ACC112 (cell line): ENCODE measurements at regions not wholly inside any gene's neighbourhood (a gene's known extent, or its start where the extent isn't known, plus 50 kb on each side); places are given as distances from the start of the nearest gene placed in this dataset.
"Not testable (repeated sequence)": the region's sequence is repeated elsewhere in the genome, so short reads cannot be mapped to it uniquely, and the experiment has no call there.

ENCODE experiments used
- H2AFZ ChIP-seq: fragments of 200-600 bp; sonication (generic); one replicate; pipeline ENCODE4 v1.6.0; 2017; ENCODE audit warnings: antibody characterized with exemption, low read length; ENCODE audit not compliant: unreplicated experiment
- H3K27ac ChIP-seq: fragments of 200-600 bp; sonication (generic); 2 replicates; pipeline ENCODE4 v1.5.1; 2014; ENCODE audit warnings: low read depth, mild to moderate bottlenecking, antibody characterized with exemption, low read length, moderate library complexity
- H3K27me3 ChIP-seq: fragments of 200-600 bp; sonication (generic); 2 replicates; pipeline ENCODE4 v1.6.1; 2014; ENCODE audit warnings: mild to moderate bottlenecking, antibody characterized with exemption, low read length, moderate library complexity, mixed read lengths; ENCODE audit not compliant: insufficient read depth
- H3K36me3 ChIP-seq: fragments of 200-600 bp; sonication (generic); 2 replicates; pipeline ENCODE4 v1.6.1; 2016; ENCODE audit warnings: mild to moderate bottlenecking, antibody characterized with exemption, low read length, moderate library complexity, mixed read lengths; ENCODE audit not compliant: insufficient read depth
- H3K4me1 ChIP-seq: fragments of 200-600 bp; sonication (generic); one replicate; pipeline ENCODE4 v1.6.1; 2016; ENCODE audit warnings: low read length, mixed read lengths; ENCODE audit not compliant: insufficient read depth, unreplicated experiment, control insufficient read depth
- H3K4me3 ChIP-seq: fragments of 200-600 bp; sonication (generic); 2 replicates; pipeline ENCODE4 v1.5.1; 2014; ENCODE audit warnings: mild to moderate bottlenecking, low read depth, low read length
- H3K79me2 ChIP-seq: fragments of 200-600 bp; sonication (generic); one replicate; pipeline ENCODE4 v1.6.0; 2016; ENCODE audit warnings: low read length; ENCODE audit not compliant: control insufficient read depth, unreplicated experiment, insufficient read depth

DNA sequence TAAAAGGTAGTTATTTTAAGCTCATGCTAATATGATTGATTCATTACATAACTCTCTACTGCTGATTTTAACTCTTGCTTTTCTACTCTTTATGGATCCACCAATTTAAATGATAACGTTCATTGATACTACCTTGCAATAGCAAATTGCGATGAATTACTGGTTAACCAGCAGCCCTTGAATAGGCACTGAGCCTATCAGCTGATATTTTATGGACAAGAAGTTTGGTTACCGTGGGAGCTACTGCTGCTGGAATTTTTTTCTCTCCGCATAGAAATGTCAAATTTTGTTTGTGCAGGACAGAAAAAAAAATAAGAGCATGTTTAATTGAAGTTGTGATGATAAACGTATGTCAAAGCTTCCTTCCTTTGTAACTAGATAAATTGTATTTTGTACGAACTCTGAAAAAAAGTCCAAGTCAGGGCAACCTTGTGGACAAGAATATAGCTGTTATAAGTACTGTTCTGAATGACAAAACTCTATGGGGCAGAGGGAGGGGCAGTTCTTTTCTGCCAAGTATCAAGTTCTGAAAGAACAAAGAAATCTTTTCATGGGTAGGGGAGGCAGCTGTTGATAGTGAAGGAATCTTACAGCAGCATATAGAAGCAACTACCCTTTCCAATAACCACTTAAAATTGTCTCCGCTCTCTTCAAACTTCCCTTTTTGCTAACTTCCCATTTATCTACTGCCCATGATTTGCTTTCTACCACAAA, 434.9 kb upstream of the PABPC4L start:
- Histone ChIP-seq H3K27me3 (no peaks in the 10 kb centered on the region), H3K79me2 (no peaks in the 10 kb centered on the region), H3K27ac (no peak overlapping the region), H2AFZ (no peak overlapping the region), H3K4me3 (no peak overlapping the region), H3K36me3 (no peaks in the 10 kb centered on the region), H3K4me1 (no peaks in the 10 kb centered on the region)

DNA sequence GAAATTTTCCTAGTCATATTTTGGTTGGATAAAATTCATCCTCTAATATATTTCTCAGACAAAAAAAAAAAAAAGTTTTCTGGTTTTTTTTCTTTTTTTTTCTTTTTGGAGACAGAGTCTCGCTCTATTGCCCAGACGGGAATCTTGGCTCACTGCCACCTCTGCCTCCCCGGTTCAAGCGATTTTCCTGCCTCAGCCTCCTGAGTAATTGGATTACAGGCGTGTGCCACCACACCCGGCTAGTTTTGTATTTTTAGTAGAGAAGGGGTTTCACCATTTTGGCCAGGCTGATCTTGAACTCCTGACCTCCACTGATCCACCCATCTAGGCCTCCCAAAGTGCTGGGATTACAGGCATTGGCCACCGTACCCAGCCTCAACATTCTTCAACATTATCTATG, 432.7 kb upstream of the PABPC4L start:
- no peak overlapping the region for H3K27ac ChIP-seq
- no peaks in the 10 kb centered on the region for H3K27me3 ChIP-seq
- H3K79me2 ChIP-seq: no peaks in the 10 kb centered on the region
- no peak overlapping the region for H3K4me3 ChIP-seq
- no peaks in the 10 kb centered on the region for H3K4me1 ChIP-seq
- no peaks in the 10 kb centered on the region for H3K36me3 ChIP-seq
- H2AFZ ChIP-seq: no peak overlapping the region

DNA sequence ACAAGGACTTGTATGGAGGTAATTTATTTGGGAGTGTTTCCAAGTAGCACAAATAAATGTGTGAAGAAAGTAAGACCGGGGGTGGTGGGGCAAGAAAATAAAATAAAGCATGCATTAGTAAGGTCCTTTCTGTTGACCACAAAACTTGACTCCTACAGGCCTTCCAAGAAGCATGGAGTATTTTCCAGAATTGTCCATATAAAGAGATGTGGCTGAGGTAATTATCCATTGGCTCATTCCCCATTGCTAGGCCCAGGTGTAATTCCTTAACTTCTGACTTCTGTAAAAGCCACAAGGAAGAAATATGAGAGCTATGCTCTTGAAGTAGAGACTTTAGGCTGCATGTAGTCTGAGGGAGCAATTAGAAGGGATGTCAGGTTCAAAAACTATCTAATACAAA, 430.5 kb upstream of the PABPC4L start:
- Histone ChIP-seq H3K79me2 (no peaks in the 10 kb centered on the region), H3K36me3 (no peaks in the 10 kb centered on the region), H2AFZ (no peak overlapping the region), H3K27ac (no peak overlapping the region), H3K4me3 (no peak overlapping the region), H3K27me3 (no peaks in the 10 kb centered on the region), H3K4me1 (no peaks in the 10 kb centered on the region)

DNA sequence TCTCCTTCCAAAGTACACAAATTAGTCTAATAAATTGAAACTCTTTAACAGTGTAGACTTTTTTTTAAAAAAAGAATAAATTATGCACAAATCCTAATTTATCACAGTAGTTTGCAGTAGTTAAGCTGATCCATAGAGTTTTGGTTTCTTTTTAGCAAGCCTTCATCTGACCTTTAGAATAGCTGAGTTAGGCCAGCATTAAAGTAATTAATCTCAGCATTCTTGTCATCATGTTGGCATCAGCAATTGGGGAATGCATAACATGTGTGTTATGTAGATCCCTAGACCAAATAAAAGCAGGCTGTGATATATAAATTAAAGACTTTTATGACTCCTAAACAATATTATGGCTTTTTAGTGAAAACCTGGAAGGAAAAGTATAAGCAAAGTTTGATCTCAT, 426.5 kb upstream of the PABPC4L start:
- H3K27me3 ChIP-seq: no peaks in the 10 kb centered on the region
- H3K27ac ChIP-seq: no peak overlapping the region
- no peaks in the 10 kb centered on the region for H3K4me1 ChIP-seq
- H3K79me2 ChIP-seq: no peaks in the 10 kb centered on the region
- H3K36me3 ChIP-seq: no peaks in the 10 kb centered on the region
- H2AFZ ChIP-seq: no peak overlapping the region
- H3K4me3 ChIP-seq: no peak overlapping the region

DNA sequence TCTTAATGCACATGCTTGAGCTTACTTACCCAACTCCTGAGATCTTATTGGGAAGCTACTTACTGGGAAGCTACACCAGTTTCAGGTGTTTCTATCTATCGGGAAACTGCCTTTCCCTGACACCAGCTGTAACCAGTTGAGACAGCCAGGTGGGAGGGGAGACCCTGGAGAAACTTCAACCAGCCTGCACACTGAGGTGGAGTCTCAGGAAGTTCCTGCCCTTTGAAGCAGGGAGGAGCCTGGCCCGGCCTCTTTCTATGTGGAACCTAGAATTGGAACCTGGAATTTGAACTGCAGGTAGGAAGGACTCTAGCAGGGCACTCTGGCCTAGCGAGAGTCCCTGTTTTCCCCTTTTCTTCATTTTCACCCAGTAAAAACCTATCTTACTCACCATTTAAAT, 425.8 kb upstream of the PABPC4L start:
- Histone ChIP-seq H2AFZ (no peak overlapping the region), H3K27ac (no peak overlapping the region), H3K79me2 (no peaks in the 10 kb centered on the region), H3K36me3 (no peaks in the 10 kb centered on the region), H3K4me1 (no peaks in the 10 kb centered on the region), H3K27me3 (no peaks in the 10 kb centered on the region), H3K4me3 (no peak overlapping the region)

DNA sequence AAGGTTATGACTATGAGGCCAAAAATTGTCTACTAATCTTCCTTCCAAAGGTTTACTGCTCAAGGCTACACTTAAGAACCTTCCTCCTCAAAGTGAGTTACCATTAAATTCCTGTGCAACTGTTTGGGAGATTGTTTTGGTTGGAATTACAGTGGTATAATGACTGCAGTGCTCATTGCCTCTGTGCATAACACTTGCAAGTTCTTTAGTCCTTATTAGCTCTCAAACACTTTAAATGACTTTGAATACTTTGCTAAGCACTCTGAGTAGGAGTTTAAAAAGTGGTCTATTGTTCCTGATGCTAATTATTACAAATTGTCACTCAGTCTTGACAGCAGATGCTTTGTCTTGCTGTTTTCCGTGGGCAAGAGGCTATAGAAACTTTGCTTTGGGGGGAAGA, 422.8 kb upstream of the PABPC4L start:
- Histone ChIP-seq H3K36me3 (no peaks in the 10 kb centered on the region), H3K4me3 (no peak overlapping the region), H3K27ac (no peak overlapping the region), H2AFZ (no peak overlapping the region), H3K79me2 (no peaks in the 10 kb centered on the region), H3K27me3 (no peaks in the 10 kb centered on the region), H3K4me1 (no peaks in the 10 kb centered on the region)

DNA sequence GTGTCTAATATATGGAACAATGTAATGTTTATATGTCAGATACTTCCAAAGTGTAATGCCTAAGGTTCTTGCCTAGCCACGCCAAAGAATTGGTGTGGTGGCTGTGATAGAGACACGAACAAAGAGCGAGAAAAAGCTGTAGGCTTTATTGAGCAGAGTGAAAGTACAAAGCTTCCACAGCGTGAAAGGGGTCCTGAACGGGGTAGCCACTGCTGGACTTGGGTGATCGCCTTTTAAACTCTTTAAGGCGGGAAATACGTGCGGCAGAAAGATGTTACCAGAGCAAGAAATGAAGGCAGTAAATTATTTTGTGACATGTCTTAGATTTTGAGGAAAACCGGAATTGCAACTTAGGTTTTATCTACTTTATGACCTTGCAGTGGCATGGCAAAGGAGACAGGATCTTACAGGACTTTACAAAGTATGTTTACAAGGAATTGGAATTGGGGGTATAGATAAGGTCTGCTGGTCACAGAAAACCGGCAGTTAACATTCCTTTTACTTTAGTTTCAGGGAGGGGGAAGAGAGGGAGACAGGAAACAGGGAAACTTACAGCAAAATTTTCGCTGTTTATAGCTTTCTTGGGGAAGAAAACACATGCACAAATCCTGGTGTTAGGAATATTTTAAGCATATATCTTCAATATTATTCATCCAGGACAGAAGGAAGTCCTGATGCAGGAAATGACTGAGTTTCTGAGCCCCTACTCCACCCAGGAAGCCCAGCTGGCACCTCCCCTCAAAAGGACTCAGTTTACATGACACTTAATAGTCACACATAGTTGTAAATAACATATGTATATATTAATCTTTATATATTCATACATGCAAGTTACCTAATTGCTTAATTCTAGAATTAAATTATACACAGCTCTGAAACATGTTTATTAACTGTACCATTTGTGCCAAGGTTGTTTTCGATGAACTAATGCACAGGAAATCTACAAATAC, 421.3 kb upstream of the PABPC4L start:
- H2AFZ ChIP-seq, H3K79me2 ChIP-seq, H3K36me3 ChIP-seq, H3K27ac ChIP-seq, H3K4me1 ChIP-seq, H3K27me3 ChIP-seq, H3K4me3 ChIP-seq: not testable (repeated sequence)

DNA sequence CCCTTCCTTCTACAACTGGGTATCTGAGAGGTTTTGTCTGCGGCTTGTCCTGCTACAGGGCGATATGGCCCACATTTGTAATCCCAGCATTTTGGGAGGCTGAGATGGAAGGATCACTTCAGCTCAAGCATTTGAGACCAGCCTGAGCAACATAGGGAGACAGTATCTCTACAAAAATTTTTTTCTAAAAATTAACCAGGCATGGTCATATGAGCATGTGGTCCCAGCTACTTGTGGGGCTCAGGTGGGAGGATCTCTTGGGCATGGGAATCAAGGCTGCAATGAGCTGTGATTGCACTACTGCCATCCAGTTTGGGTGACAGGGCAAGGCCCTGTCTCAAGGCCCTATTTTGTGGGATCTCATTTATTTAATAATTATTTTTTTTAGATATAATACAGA, 420.6 kb upstream of the PABPC4L start:
- Histone ChIP-seq H3K27me3 (no peaks in the 10 kb centered on the region), H3K4me1 (no peaks in the 10 kb centered on the region), H3K79me2 (no peaks in the 10 kb centered on the region), H3K27ac (no peak overlapping the region), H3K4me3 (no peak overlapping the region), H3K36me3 (no peaks in the 10 kb centered on the region), H2AFZ (no peak overlapping the region)

DNA sequence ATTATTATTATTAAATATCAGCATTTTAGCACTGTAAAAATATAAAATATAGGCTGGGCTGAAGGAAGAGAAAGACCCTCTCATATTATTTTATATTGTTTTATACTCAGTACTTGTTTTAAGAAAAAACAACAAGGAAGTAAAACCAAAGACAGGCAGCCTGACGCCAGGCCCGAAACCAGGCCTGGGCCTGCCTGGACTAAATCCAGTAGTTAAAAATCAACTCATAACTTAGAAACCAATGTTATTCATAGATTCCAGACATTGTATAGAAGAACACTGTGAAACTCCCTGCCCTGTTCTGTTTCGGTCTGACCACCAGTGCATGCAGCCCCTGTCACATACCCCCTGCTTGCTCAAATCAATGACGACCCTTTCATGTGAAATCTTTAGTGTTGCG, 420.1 kb upstream of the PABPC4L start:
- not testable (repeated sequence) for H3K36me3 ChIP-seq, H3K4me3 ChIP-seq, H3K27ac ChIP-seq, H3K27me3 ChIP-seq, H3K79me2 ChIP-seq, H2AFZ ChIP-seq, H3K4me1 ChIP-seq

DNA sequence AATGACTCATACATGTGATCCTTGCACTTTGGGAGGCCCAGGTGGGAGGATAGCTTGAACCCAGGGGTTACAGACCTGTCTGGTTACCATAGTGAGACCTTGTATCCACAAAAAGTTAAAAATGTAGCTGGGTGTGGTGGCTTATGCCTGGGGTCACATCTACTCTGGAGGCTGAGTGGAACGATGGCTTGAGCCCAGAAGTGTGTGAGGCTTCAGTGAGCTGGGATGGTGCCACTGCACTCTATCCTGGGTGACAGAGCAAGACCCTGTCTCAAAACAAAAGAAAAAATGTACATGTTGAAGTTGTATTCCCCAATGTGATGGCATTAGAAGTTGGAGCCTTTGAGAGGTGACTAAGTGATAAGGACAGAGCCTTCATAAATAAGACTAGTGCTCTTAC, 409.4 kb upstream of the PABPC4L start:
- Histone ChIP-seq H3K4me3 (no peak overlapping the region), H3K36me3 (no peaks in the 10 kb centered on the region), H3K4me1 (no peaks in the 10 kb centered on the region), H3K79me2 (no peaks in the 10 kb centered on the region), H2AFZ (no peak overlapping the region), H3K27me3 (no peaks in the 10 kb centered on the region), H3K27ac (no peak overlapping the region)

DNA sequence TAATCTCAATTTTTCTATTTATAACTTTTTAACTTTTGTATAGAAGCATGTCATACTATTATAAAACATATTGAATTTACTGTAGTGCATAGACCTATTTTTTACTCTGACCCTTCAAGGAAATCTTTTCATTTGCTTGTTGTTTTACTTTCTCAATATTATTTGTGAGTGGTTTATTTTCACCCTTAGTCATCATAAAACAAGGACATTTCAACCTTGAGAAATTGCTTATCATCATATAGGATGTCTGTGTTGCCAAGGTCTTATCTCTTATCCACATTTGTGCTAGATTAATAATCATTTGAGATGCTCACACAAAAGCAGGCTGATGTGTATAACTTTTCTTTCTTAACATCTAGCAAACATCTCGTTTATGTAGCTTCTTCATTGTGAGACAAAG, 408.6 kb upstream of the PABPC4L start:
- no peak overlapping the region for H3K4me3 ChIP-seq
- no peaks in the 10 kb centered on the region for H3K36me3 ChIP-seq
- H2AFZ ChIP-seq: no peak overlapping the region
- no peaks in the 10 kb centered on the region for H3K79me2 ChIP-seq
- H3K4me1 ChIP-seq: no peaks in the 10 kb centered on the region
- H3K27me3 ChIP-seq: no peaks in the 10 kb centered on the region
- no peak overlapping the region for H3K27ac ChIP-seq
